ENCODE measurements at regions not wholly inside any gene's neighbourhood (a gene's known extent, or its start where the extent isn't known, plus 50 kb on each side); places are given as distances from the start of the nearest gene placed in this dataset.
A peak's percentile ranks its signal among the peaks of the same experiment; 100 is the strongest.

GRCh38 chr1:34280509-34280908 is 103.8 kb downstream of the C1orf94 start:
- TF ChIP-seq, protein P1, sequence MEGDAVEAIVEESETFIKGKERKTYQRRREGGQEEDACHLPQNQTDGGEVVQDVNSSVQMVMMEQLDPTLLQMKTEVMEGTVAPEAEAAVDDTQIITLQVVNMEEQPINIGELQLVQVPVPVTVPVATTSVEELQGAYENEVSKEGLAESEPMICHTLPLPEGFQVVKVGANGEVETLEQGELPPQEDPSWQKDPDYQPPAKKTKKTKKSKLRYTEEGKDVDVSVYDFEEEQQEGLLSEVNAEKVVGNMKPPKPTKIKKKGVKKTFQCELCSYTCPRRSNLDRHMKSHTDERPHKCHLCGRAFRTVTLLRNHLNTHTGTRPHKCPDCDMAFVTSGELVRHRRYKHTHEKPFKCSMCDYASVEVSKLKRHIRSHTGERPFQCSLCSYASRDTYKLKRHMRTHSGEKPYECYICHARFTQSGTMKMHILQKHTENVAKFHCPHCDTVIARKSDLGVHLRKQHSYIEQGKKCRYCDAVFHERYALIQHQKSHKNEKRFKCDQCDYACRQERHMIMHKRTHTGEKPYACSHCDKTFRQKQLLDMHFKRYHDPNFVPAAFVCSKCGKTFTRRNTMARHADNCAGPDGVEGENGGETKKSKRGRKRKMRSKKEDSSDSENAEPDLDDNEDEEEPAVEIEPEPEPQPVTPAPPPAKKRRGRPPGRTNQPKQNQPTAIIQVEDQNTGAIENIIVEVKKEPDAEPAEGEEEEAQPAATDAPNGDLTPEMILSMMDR (conservative IDR thresholded peaks at IDR 0.05), result no peak
- no peak for TF ChIP-seq ZFX (IDR thresholded peaks at IDR 0.05)
- no peak overlapping the region for H3K27ac ChIP-seq

GRCh38 chr1:34283142-34283541 is 106.4 kb downstream of the C1orf94 start:
- no peak for TF ChIP-seq ZFX (IDR thresholded peaks at IDR 0.05)
- TF ChIP-seq, protein P1 (conservative IDR thresholded peaks at IDR 0.05), result no peak
- no peak overlapping the region for H3K27ac ChIP-seq

DNA sequence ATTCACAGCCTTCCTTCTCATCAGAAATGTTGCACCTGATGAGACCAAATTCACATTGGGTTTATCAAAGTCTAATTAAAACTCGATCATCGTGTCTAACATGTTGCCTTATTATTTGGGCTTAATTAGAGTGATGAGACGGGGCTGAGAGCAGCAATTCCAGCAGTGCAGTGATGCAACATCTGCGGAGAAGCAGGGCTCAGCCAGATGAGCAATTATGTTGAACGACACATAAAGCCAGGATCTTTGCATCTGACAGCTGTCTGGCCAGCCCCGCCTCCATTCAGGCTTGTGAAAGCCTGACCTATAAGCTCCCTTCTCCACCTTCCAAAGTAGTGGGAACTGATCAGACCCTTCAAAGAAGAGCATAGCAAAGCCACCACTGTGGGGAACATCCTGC is 109.8 kb downstream of the C1orf94 start:
- H3K27ac ChIP-seq, result no peak overlapping the region
- TF ChIP-seq, protein P1 (conservative IDR thresholded peaks at IDR 0.05), result no peak
- TF ChIP-seq ZFX (IDR thresholded peaks at IDR 0.05), result no peak

DNA sequence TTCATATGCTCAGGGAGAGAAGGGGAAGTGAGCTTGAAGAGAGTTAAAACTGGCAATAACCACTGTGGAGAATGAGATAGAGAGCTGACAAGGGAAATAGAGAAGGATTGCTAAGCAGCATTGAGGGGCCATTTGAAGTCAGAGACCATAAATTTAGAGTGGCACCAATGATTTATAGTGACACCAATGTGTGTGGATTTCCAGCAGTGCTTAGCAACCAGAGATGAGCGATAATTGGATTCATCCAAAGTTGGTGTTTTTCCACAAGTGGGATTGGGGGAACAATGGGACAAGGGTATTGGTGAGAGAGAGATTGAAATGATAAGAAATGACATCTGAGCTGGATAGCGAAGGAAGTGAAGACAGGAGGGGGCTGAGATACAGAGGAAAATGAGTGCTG is 114.1 kb downstream of the C1orf94 start:
- TF ChIP-seq, protein P1 (conservative IDR thresholded peaks at IDR 0.05), result no peak
- no peak for TF ChIP-seq ZFX (IDR thresholded peaks at IDR 0.05)
- no peak overlapping the region for H3K27ac ChIP-seq

GRCh38 chr1:34292472-34292871 is 115.8 kb downstream of the C1orf94 start:
- H3K27ac ChIP-seq, result no peak overlapping the region
- TF ChIP-seq ZFX (IDR thresholded peaks at IDR 0.05), result no peak
- TF ChIP-seq, protein P1 (conservative IDR thresholded peaks at IDR 0.05), result 0 out of 2 replicates have a peak, but pooled peaks have one; percentile 8

DNA sequence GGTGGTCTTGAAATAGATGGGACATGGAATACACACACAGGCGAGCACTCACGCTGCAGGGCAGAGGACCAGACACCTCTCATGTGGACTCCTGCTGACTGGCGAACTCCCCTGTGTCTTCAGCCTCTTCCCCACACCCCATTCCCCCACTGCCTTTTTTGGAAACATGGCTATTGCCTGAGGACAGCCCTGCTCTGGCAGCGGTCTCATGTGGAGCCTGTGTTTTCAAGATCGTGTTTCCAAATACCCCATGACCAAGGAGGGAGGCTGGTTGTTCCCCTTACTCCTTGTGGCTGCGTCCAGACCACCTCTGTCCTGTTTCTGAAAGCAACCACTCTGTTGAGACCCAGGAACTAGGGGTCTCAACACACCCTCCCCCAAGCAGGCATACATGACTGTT is 119.4 kb downstream of the C1orf94 start:
- H3K27ac ChIP-seq, result no peak overlapping the region
- TF ChIP-seq ZFX (IDR thresholded peaks at IDR 0.05), result no peak
- TF ChIP-seq, protein P1 (conservative IDR thresholded peaks at IDR 0.05), result no peak

DNA sequence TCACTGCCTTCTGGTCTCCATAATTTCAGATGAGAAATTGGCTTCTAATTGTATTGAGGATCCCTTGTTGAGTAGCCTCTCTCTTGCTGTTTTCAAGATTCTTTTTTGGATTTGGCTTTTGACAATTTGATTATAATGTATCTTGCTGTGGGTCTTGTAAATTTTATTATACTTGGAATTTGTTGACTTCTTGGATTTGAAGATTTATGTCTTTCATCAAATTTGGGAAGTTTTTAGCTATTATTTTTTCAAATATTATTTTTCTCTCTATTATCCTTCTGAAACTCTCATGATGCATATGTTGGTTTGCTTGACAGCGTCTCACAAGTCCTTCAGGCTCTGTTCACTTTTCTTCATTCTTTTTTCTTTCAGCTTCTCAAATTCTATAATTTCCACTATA is 126.1 kb downstream of the C1orf94 start:
- TF ChIP-seq, protein P1 (conservative IDR thresholded peaks at IDR 0.05), result no peak
- no peak overlapping the region for H3K27ac ChIP-seq
